NCI-H1048 (cell line): ENCODE measurements at regions not wholly inside any gene's neighbourhood (a gene's known extent, or its start where the extent isn't known, plus 50 kb on each side); places are given as distances from the start of the nearest gene placed in this dataset.

Experiments
- DNase-seq: peaks from one replicate; lab custom pipeline; 2025; lab: John Stamatoyannopoulos, UW

GRCh38 chr6:134491477-134491876 lies 173.6 kb upstream of the SGK1 start:
- DNase-seq: no peak

- DNase-seq: no peak
Observed at GRCh38 chr6:134482593-134483270, 164.8 kb upstream of the SGK1 start.

GRCh38 chr6:134481966-134482365 lies 164.1 kb upstream of the SGK1 start:
- no peak for DNase-seq

- DNase-seq: no peak
Observed at GRCh38 chr6:134480593-134480992, 162.7 kb upstream of the SGK1 start.

GRCh38 chr6:134478764-134479399 lies 161.0 kb upstream of the SGK1 start:
- DNase-seq: no peak

GRCh38 chr6:134477991-134478635 lies 160.2 kb upstream of the SGK1 start:
- DNase-seq: no peak

- DNase-seq: no peak
Observed at GRCh38 chr6:134474955-134475354, 157.0 kb upstream of the SGK1 start.

GRCh38 chr6:134472661-134473060 lies 154.7 kb upstream of the SGK1 start:
- DNase-seq: no peak

GRCh38 chr6:134472046-134472445 lies 154.1 kb upstream of the SGK1 start:
- no peak for DNase-seq

- no peak for DNase-seq
Observed at GRCh38 chr6:134470457-134470975, 152.6 kb upstream of the SGK1 start.

GRCh38 chr6:134469702-134470456 lies 152.0 kb upstream of the SGK1 start:
- no peak for DNase-seq

GRCh38 chr6:134468633-134469032 lies 150.7 kb upstream of the SGK1 start:
- DNase-seq: no peak

- no peak for DNase-seq
Observed at GRCh38 chr6:134467620-134468019, 149.7 kb upstream of the SGK1 start.

- no peak for DNase-seq
Observed at GRCh38 chr6:134466771-134467525, 149.0 kb upstream of the SGK1 start.

GRCh38 chr6:134464690-134465411 lies 146.9 kb upstream of the SGK1 start:
- DNase-seq: no peak

GRCh38 chr6:134458857-134459657 lies 141.1 kb upstream of the SGK1 start:
- DNase-seq: no peak

GRCh38 chr6:134457941-134458340 lies 140.0 kb upstream of the SGK1 start:
- no peak for DNase-seq

GRCh38 chr6:134456226-134456625 lies 138.3 kb upstream of the SGK1 start:
- no peak for DNase-seq

- DNase-seq: no peak
Observed at GRCh38 chr6:134455319-134455718, 137.4 kb upstream of the SGK1 start.

GRCh38 chr6:134454794-134455193 lies 136.9 kb upstream of the SGK1 start:
- no peak for DNase-seq
